CD4-positive, alpha-beta T cell treated with Interleukin-17A for 1 hour (primary cell): ENCODE measurements at regions not wholly inside any gene's neighbourhood (a gene's known extent, or its start where the extent isn't known, plus 50 kb on each side); places are given as distances from the start of the nearest gene placed in this dataset.

Experiments
- DNase-seq: peaks from one replicate; pipeline ENCODE4 v3.0.0-alpha.2; 2020

DNA sequence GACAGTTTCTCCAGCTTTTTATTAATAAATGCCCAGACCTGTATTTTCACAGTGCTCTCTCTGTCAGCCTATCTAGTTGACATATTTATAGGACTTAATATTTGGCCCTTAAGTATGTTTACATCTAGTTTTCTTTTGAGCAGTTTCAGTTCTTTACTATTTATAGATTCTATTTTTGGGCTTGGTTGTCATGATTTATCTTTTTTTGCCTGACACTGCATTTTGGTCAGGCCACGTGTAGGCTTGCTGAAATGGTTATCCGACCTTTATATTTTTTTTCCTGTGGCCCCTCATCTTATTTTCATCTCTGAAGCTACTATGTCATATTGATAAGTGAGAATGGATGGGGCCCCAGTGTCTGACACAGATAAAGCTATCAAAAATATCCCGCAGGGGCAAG is 515.4 kb upstream of the FZD8 start:
- no peak for DNase-seq

DNA sequence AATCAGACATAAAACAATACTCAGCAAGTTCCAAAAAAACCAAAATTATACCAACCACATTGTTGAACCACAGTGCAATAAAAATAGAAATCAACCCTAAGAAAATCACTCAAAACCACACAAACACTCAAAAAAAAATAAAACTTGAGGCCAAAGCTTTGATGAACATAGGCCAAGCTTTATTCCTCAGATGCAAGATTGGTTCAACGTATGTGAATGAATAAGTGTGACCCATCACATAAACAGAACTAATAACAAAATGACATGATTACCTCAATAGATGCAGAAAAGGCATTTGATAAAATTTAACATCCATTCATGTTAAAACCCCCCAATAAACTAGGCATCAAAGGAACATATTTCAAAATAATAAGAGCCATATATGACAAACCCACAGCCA is 506.1 kb upstream of the FZD8 start:
- DNase-seq, result no peak

DNA sequence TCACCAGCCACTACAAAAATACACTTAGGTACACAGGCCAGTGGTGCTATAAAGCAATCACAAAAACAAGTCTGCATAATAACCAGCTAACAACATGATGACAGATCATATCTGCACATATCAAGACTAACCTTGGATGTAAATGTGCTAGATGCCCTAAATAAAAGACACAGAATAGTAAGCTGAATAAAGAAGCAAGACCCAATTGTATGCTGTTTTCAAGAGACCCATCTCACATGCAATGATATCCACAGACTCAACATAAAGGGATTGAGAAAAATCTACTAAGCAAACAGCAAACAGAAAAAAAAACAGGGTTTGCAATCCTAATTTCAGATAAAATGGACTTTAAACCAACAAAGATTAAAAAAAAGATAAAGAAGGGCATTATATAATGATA is 505.4 kb upstream of the FZD8 start:
- DNase-seq, result no peak

DNA sequence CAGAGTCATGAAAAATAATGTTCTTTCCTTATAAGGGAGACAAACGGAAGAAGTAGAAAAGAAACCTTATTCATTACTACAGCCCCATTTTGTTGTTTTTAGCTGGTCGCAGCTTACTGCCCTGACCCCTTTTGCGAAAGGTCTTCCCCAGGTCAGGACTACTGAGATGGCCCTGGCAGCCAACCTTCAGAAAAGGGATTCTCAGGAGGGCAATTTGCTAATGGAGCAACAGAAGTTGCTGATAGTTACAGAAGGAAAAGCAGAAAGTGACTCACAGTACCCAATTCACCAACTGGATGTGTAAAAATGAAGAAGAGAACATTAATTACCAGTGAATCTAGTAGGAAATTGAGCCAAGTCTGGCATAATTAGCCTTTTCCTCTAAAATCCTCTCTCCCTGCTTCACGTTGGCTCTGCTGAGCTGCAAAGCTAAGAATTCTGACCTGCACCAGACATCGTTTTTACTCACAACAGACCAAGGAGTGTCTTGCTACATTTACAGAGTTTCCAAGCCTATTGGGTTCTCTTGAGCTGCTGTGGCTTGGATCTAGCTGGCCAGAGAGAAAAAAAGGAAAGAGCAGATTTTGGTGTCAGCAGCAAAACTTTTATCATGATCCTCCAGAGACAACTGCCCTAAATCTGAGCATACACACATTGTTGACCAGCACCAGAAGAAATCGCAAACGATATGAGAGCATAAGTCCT is 499.9 kb upstream of the FZD8 start:
- DNase-seq, result no peak

DNA sequence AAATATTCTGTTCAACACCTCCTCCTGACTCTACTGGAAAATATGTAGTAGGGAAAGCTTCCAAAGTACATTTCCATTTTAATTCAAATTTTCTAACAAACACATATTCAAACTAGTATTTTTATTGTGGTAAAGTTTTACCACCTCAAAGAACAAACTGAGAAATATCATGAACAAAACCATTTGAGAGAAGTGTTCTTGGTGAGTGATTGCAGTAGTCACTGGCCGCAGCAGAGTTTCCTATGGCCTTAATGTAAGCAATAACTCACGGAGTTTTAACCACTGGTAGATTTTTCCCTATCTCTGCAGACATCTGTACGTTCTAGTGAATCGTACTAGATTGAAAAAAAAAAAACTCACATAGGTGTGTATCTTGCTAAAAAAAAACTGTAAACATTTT is 487.0 kb upstream of the FZD8 start:
- DNase-seq, result no peak

DNA sequence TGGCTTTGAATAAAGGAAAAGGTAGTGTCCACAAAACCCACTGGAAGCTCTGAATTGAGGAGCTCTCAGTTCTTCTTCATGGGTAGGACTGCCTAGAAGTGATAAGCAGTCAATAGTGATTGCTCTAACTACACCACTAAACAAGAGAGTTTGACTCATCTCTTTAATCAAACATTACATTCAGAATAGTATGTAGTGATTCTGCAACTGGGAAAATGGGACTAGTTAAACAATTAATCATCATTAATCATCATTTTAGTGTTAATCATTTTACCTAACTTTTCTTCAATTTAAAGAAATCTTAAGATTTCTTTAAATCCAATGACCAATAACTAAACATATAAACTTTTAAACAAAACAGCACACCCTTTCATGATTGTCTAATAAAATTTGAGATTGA is 484.0 kb upstream of the FZD8 start:
- DNase-seq, result no peak

GRCh38 chr10:36119455-36119854 is 477.4 kb upstream of the FZD8 start:
- no peak for DNase-seq

- no peak for DNase-seq
Observed at GRCh38 chr10:36118314-36118713, 476.2 kb upstream of the FZD8 start.

GRCh38 chr10:36117890-36118289 is 475.8 kb upstream of the FZD8 start:
- no peak for DNase-seq

DNA sequence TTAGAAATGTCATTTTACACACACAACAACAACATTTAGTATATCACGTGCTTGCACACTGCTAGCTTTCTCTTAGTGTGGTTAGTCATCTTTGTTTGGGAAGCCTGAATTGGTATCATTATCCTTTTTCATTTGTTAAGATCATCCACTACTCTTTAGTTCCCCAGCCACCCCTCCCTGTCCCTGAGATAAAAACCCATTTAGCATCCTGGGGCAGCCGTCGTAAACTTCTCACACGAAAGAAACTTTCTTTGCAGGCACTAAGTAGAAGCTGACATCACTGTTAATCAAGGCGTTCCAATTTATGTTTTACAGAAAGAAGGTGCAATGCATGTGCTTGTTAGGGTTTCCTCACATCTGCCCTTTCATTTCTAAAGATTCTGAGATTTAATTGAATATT is 475.1 kb upstream of the FZD8 start:
- DNase-seq, result no peak

GRCh38 chr10:36116731-36117130 is 474.6 kb upstream of the FZD8 start:
- DNase-seq, result no peak

- DNase-seq, result no peak
Observed at GRCh38 chr10:36116040-36116439, 473.9 kb upstream of the FZD8 start.

DNA sequence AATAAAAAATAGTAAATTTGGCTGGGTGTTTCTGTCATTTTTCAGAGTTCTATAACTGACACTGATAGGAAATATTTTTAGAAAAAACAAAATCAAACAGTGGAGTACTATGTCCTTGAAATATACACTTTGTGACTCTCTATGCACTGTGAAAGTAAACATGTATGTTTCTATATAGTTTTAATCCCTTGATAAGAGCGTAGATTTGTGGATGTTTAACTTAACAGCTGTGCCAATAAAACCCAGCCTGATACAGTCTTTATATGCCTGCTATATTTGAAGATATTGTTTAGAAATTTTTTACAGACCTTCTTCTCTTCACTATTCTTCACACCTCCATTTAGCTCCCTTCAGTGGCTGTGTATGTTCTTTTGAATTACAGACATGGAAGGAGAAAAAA is 473.3 kb upstream of the FZD8 start:
- DNase-seq, result no peak

DNA sequence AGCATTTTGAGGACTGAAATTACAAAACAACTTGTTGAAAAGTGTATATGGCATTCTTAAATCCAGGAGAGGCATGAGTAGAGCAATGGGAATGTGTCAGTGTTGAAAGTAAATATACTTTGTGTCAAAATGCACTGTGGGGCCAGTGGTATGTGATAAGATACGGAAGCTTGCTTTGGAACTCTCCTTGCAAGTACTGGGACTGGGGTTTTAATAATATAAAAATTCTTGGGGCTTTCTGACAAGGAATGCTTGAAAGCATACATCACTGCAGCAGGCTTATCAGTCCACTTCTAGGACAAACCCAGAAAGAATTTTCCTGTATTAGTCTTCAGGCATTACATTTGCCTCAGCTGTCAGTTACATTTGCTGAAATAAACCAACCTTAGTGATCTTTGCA is 472.8 kb upstream of the FZD8 start:
- no peak for DNase-seq

DNA sequence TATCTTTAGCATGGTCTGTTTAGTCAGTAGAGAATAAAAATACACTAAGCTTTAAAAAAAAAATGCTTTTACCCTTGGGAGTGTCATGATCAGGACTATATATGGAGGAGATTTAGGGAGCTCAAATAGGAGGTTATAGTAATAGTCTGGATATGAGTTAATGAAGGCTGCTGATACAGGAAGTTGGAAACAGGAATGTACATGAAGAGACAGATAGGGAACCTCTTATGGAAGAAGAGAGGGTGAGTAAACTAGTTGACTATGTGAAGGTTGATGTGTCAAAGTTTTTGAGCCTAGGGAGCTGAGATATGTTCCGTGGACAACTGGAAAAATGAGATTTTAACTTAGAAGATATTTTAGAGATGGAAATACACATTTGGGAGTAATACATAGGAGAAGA is 472.0 kb upstream of the FZD8 start:
- no peak for DNase-seq

DNA sequence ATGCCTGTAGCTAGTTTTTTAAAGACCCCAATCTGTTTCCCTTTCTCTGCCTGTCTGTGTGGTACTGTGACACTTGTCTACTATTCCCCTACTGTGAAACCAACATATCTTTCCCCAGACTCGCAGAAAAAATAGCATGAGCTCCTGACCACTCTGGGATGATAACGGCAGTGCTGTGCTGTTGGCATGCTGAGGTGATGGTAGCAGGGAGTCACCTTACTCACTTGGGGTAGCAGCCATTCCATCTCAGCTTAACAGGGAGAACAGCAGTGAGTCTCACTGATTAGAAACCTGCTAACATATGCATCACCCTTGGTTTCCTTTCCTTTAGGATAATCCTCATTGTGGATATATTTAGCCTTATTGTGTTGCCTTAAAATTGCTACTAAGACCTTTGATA is 469.6 kb upstream of the FZD8 start:
- DNase-seq, result no peak

DNA sequence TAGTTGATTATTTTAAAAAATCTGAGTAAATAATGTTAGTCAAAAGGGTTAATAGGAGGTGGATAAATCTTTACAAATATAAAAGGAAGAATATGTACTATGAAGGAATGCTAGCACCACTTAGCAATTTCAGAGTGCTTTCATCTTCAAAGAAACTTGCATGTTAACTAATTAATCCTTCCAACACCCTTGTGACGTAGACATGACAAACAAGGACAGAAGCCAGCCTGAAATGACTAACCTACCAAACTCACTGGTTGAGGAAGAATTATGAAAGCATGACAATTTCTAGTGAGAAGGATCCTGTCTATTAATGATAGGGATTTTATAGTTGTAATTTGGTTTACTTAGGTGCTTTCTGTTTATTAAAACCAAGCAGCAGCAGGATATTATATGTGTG is 468.0 kb upstream of the FZD8 start:
- DNase-seq, result no peak

GRCh38 chr10:36109399-36110023 is 467.4 kb upstream of the FZD8 start:
- DNase-seq, result no peak

DNA sequence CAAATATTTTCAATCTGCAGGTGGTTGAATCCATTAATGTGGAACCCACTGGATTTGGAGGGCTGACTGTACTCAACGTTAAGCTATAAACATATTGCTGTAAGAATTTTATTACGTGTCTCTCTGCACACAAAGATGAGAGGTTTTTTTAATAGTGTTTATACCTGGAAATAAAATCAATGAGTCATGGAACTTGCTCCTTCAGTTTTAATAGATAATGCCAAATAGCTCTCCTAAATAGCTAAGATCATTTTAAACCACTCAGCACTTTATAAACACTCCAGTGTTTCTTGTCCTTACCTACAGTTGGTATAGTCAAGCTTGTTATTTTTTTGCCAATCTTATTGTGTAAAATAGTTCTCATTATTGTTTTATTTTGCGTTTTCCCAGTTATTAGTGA is 455.6 kb upstream of the FZD8 start:
- no peak for DNase-seq

- DNase-seq, result no peak
Observed at GRCh38 chr10:36096576-36096975, 454.5 kb upstream of the FZD8 start.

GRCh38 chr10:36094096-36094495 is 452.0 kb upstream of the FZD8 start:
- no peak for DNase-seq

DNA sequence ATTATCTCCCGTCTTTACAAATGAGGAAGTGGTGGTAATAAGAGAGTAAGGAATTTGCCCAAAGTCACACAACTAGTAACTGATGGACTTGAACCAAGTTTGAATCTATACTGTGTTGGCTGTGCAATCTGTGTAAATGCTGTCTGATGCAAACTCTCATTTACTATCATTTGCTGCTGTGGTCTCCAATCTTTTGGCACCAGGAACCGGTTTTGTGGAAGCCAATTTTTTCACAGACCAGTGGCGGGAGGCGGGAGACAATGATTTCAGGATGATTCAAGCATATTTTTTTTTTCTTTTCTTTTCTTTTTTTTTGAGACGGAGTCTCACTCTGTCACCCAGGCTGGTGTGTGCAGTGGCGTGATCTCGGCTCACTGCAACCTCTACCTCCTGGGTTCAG is 450.0 kb upstream of the FZD8 start:
- no peak for DNase-seq

DNA sequence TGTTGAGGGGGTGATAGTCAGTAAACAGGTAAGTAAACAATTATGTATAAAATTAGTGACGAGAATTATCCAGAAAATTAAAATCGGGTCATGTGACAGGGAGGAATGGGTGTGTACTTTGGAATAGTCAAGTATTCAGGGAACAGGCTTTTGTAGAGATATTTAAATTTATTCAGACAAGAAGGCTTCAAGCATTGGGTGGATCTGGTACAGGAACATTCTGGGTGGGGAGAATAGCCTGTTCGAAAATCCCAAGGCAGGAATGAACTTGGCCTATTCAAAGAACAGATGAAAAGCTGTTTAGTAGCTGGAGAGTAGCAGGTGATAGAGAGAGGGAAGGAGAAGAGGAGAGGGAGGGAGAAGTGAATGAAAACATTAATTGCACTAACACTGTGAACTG is 448.9 kb upstream of the FZD8 start:
- no peak for DNase-seq

DNA sequence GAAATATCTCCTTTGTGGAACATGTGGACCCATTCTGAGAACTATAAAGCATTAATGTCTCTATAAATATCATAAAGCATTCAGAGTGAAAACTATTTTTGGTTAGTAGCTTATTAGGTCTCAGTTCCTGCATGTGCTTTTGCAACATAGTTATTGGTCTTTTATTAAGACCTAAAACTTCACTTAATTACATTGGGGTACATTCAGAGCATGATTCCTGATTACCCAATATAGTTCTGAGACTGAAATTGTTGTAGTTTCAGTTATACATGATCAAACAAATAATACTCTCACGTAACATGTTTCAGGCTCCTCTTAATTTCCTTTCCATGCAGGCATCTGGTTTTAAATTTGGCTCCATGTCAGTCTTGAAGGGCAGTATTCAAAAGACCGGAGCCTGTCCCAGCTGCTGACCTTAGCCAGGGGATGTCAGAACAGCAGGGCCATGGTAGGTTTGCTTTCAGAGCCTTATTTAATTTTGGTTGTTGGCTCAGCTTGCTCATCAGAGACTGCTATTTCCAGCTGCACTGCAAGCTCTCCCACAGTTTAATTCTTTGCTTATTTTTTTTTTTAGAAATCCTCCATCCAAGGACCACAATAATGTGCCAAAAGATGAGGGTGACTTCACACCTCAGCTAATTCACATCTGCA is 447.8 kb upstream of the FZD8 start:
- DNase-seq, result no peak
